ENCODE measurements at regions not wholly inside any gene's neighbourhood (a gene's known extent, or its start where the extent isn't known, plus 50 kb on each side); places are given as distances from the start of the nearest gene placed in this dataset.

- no peaks in the 10 kb centered on the region for H3K36me3 ChIP-seq (ENCODE audit: low read depth, low read length)
- CTCF ChIA-PET = no interaction called here
- H2AFZ ChIP-seq (ENCODE audit: low read length) = no peak overlapping the region
- no peaks in the 10 kb centered on the region for H4K20me1 ChIP-seq (ENCODE audit: low read length)
- ATAC-seq (no peak), DNase-seq (no peak)
- POLR2A ChIA-PET (ENCODE audit: unreplicated experiment) = no interaction called here
- BruUV-seq (replicated peaks) = no TSS peak
- H3K9me3 ChIP-seq (ENCODE audit: low read length) = no peaks in the 10 kb centered on the region
- no peaks in the 10 kb centered on the region for H3K9me2 ChIP-seq (replicated peaks; ENCODE audit: low read length)
- no peaks in the 10 kb centered on the region for H3K4me1 ChIP-seq (ENCODE audit: insufficient read depth, low read length)
- H3K79me2 ChIP-seq (ENCODE audit: low read length) = no peaks in the 10 kb centered on the region
- H3K27me3 ChIP-seq (ENCODE audit: low read length) = no peaks in the 10 kb centered on the region
- H3F3A ChIP-seq (ENCODE audit: low read length, unreplicated experiment) = no peaks in the 10 kb centered on the region
- no peak overlapping the region for H3K9ac ChIP-seq (ENCODE audit: low read length)
- H3K4me3 ChIP-seq (ENCODE audit: low read length) = no peak overlapping the region
- H3K27ac ChIP-seq (ENCODE audit: low read length) = no peak overlapping the region
- TF ChIP-seq, protein P1, sequence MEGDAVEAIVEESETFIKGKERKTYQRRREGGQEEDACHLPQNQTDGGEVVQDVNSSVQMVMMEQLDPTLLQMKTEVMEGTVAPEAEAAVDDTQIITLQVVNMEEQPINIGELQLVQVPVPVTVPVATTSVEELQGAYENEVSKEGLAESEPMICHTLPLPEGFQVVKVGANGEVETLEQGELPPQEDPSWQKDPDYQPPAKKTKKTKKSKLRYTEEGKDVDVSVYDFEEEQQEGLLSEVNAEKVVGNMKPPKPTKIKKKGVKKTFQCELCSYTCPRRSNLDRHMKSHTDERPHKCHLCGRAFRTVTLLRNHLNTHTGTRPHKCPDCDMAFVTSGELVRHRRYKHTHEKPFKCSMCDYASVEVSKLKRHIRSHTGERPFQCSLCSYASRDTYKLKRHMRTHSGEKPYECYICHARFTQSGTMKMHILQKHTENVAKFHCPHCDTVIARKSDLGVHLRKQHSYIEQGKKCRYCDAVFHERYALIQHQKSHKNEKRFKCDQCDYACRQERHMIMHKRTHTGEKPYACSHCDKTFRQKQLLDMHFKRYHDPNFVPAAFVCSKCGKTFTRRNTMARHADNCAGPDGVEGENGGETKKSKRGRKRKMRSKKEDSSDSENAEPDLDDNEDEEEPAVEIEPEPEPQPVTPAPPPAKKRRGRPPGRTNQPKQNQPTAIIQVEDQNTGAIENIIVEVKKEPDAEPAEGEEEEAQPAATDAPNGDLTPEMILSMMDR (conservative IDR thresholded peaks at IDR 0.05; ENCODE audit: low read depth, low read length) = no peak
- TF ChIP-seq EZH2phosphoT487 (IDR thresholded peaks at IDR 0.05; ENCODE audit: borderline replicate concordance, low read length) = no peak
- TF ChIP-seq EZH2 (IDR thresholded peaks at IDR 0.05; ENCODE audit: low read length, unreplicated experiment) = no peak
- H3K4me2 ChIP-seq (ENCODE audit: low read length) = no peak overlapping the region
- intact Hi-C loops (cut with micrococcal nuclease) = no loop called here
Measured at GRCh38 chr2:212811921-212812320, 273.3 kb upstream of the ERBB4 start.

GRCh38 chr2:212811036-212811805, 272.6 kb upstream of the ERBB4 start:
- no peak overlapping the region for H3K4me2 ChIP-seq (ENCODE audit: low read length)
- no peak for ATAC-seq
- H3F3A ChIP-seq (ENCODE audit: low read length, unreplicated experiment) = no peaks in the 10 kb centered on the region
- H3K4me1 ChIP-seq (ENCODE audit: insufficient read depth, low read length) = no peaks in the 10 kb centered on the region
- no peaks in the 10 kb centered on the region for H3K36me3 ChIP-seq (ENCODE audit: low read depth, low read length)
- ChIA-PET CTCF (no interaction called here), POLR2A (ENCODE audit: unreplicated experiment) (no interaction called here)
- H2AFZ ChIP-seq (ENCODE audit: low read length) = no peak overlapping the region
- no peaks in the 10 kb centered on the region for H3K9me3 ChIP-seq (ENCODE audit: low read length)
- no peak overlapping the region for H3K4me3 ChIP-seq (ENCODE audit: low read length)
- DNase-seq = no peak
- no peak overlapping the region for H3K27ac ChIP-seq (ENCODE audit: low read length)
- H3K27me3 ChIP-seq (ENCODE audit: low read length) = no peaks in the 10 kb centered on the region
- TF ChIP-seq EZH2 (IDR thresholded peaks at IDR 0.05; ENCODE audit: low read length, unreplicated experiment) (no peak), EZH2phosphoT487 (IDR thresholded peaks at IDR 0.05; ENCODE audit: borderline replicate concordance, low read length) (no peak)
- TF ChIP-seq, protein P1 (conservative IDR thresholded peaks at IDR 0.05; ENCODE audit: low read depth, low read length) = no peak
- H3K79me2 ChIP-seq (ENCODE audit: low read length) = no peaks in the 10 kb centered on the region
- H3K9ac ChIP-seq (ENCODE audit: low read length) = no peak overlapping the region
- intact Hi-C loops (cut with micrococcal nuclease) = no loop called here
- no peaks in the 10 kb centered on the region for H4K20me1 ChIP-seq (ENCODE audit: low read length)
- no peaks in the 10 kb centered on the region for H3K9me2 ChIP-seq (replicated peaks; ENCODE audit: low read length)
- BruUV-seq (replicated peaks) = no TSS peak

DNA sequence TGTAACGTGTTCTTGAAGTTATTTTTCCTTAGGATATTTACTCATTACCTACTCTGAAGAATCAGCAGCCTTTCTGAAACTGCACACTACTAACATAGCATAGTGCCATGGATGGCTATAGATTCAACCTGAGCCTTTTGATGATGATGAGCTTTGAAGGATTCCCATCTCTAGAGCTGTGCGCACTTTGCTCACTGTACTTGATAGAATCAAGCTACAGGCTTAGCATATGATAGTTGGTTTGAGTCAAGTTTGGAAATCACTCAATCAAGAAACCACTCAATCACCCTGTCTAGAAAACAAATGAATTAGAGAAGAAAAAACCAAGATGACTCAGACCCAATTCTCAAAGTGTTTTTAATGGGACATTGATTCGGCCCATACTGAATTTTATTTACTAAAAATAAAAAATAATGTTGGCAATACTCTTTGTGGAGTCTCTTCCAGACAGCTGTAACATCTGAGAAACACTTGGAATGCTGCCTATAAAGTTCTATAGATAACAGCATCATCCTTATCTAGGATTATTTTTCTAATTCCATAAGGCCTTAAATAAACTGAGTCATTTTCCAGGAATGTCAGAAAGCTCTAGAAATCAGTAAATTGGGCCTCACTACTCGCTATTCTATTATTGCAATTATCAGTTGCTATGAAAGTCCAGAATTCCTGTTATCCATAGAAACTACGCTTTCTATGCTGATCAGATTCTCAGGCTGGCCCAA, 259.0 kb upstream of the ERBB4 start:
- ChIA-PET POLR2A (ENCODE audit: unreplicated experiment) (no interaction called here), CTCF (no interaction called here)
- no peak for ATAC-seq
- no peaks in the 10 kb centered on the region for H3K9me2 ChIP-seq (replicated peaks; ENCODE audit: low read length)
- H3K27ac ChIP-seq (ENCODE audit: low read length) = no peak overlapping the region
- intact Hi-C loops (cut with micrococcal nuclease) = no loop called here
- H3F3A ChIP-seq (ENCODE audit: low read length, unreplicated experiment) = no peaks in the 10 kb centered on the region
- H3K4me2 ChIP-seq (ENCODE audit: low read length) = no peak overlapping the region
- no peaks in the 10 kb centered on the region for H4K20me1 ChIP-seq (ENCODE audit: low read length)
- H3K27me3 ChIP-seq (ENCODE audit: low read length) = no peaks in the 10 kb centered on the region
- H3K36me3 ChIP-seq (ENCODE audit: low read depth, low read length) = no peaks in the 10 kb centered on the region
- no TSS peak for BruUV-seq (replicated peaks)
- no peak overlapping the region for H2AFZ ChIP-seq (ENCODE audit: low read length)
- no peak for DNase-seq
- H3K79me2 ChIP-seq (ENCODE audit: low read length) = no peaks in the 10 kb centered on the region
- H3K4me1 ChIP-seq (ENCODE audit: insufficient read depth, low read length) = peaks cover 13% of the 10 kb centered on the region; the same call in 1 of the 2 replicates
- no peaks in the 10 kb centered on the region for H3K9me3 ChIP-seq (ENCODE audit: low read length)
- no peak overlapping the region for H3K9ac ChIP-seq (ENCODE audit: low read length)
- TF ChIP-seq EZH2phosphoT487 (IDR thresholded peaks at IDR 0.05; ENCODE audit: borderline replicate concordance, low read length) (no peak), EZH2 (IDR thresholded peaks at IDR 0.05; ENCODE audit: low read length, unreplicated experiment) (no peak)
- TF ChIP-seq, protein P1 (conservative IDR thresholded peaks at IDR 0.05; ENCODE audit: low read depth, low read length) = no peak
- H3K4me3 ChIP-seq (ENCODE audit: low read length) = no peak overlapping the region

All from PC-3 (cell line).